ENCODE measurements at regions not wholly inside any gene's neighbourhood (a gene's known extent, or its start where the extent isn't known, plus 50 kb on each side); places are given as distances from the start of the nearest gene placed in this dataset.

DNA sequence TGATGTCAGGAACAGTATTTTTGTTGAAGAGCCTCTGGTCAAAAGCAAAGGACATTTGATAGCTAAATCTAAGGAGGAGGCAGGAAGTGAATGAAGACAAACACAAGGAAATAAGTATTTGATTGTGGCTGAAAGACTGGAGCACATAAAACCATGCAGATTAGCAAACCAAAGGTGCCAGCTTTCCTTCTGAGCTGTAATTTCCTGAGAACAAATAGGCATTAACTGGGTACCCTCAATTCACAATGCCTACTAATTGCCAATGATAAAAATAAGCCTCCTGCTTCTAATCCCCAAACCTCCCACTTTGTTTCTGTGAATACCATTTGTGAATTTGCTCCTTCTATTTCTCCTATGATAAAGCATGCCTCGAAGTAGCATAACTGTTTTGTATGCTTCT, 1279.6 kb upstream of the USP15 start:
- TF ChIP-seq, protein P1, sequence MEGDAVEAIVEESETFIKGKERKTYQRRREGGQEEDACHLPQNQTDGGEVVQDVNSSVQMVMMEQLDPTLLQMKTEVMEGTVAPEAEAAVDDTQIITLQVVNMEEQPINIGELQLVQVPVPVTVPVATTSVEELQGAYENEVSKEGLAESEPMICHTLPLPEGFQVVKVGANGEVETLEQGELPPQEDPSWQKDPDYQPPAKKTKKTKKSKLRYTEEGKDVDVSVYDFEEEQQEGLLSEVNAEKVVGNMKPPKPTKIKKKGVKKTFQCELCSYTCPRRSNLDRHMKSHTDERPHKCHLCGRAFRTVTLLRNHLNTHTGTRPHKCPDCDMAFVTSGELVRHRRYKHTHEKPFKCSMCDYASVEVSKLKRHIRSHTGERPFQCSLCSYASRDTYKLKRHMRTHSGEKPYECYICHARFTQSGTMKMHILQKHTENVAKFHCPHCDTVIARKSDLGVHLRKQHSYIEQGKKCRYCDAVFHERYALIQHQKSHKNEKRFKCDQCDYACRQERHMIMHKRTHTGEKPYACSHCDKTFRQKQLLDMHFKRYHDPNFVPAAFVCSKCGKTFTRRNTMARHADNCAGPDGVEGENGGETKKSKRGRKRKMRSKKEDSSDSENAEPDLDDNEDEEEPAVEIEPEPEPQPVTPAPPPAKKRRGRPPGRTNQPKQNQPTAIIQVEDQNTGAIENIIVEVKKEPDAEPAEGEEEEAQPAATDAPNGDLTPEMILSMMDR (conservative IDR thresholded peaks at IDR 0.05 in 1 of 2, IDR thresholded peaks at IDR 0.05 in 1 of 2; ENCODE audit: extremely low read depth in 1 of 2, insufficient read depth in 1 of 2, low read depth in 1 of 2, low read length in 2 of 2) = no peak
- no peak for TF ChIP-seq EZH2 (IDR thresholded peaks at IDR 0.05; ENCODE audit: borderline replicate concordance, low read length)

Measured in mammary epithelial cell (primary cell).